ENCODE measurements at regions not wholly inside any gene's neighbourhood (a gene's known extent, or its start where the extent isn't known, plus 50 kb on each side); places are given as distances from the start of the nearest gene placed in this dataset.

DNA sequence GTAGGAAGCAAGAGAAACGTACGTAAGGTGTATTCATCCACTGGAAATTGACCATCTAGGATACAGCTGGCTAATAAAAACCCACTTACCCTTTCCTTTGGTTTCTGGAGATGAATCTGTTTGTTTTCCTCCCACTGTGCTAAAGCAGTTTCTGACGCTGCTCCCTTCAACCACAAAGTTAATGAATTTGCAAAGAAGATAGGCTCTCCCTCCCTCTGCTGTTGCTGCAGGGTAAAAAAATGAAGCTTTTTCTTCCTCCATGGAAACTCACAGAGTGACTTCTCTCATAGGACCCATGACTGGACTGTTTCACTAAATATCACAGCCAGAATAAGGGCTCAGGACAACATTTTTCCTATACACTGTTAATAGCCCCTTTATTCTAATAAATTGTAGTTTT, 172.1 kb upstream of the LRRN1 start:
- Histone ChIP-seq H3K4me3 (ENCODE audit: insufficient read depth, low read depth, low read length) (no peak overlapping the region), H3K9me3 (ENCODE audit: insufficient read depth, low read depth, low read length) (no peaks in the 10 kb centered on the region), H3K79me2 (ENCODE audit: insufficient read depth, low read length) (no peaks in the 10 kb centered on the region), H3K9ac (ENCODE audit: low read length) (no peak overlapping the region), H3K36me3 (ENCODE audit: insufficient read depth, low read length) (no peaks in the 10 kb centered on the region), H3K27me3 (ENCODE audit: insufficient read depth, low read length) (no peaks in the 10 kb centered on the region), H4K20me1 (ENCODE audit: insufficient read depth, low read length) (no peaks in the 10 kb centered on the region), H2AFZ (ENCODE audit: low read depth, low read length) (no peak overlapping the region), H3K27ac (ENCODE audit: low read depth, low read length) (no peak overlapping the region), H3K4me1 (ENCODE audit: insufficient read depth, low read length) (no peaks in the 10 kb centered on the region), H3K4me2 (ENCODE audit: low read length) (no peak overlapping the region)
- H3K4me3 Mint-ChIP-seq (ENCODE audit: unreplicated experiment): no peak overlapping the region
- no peak for TF ChIP-seq EZH2 (IDR thresholded peaks at IDR 0.05; ENCODE audit: insufficient read depth, low read length)
- TF ChIP-seq, protein P1, sequence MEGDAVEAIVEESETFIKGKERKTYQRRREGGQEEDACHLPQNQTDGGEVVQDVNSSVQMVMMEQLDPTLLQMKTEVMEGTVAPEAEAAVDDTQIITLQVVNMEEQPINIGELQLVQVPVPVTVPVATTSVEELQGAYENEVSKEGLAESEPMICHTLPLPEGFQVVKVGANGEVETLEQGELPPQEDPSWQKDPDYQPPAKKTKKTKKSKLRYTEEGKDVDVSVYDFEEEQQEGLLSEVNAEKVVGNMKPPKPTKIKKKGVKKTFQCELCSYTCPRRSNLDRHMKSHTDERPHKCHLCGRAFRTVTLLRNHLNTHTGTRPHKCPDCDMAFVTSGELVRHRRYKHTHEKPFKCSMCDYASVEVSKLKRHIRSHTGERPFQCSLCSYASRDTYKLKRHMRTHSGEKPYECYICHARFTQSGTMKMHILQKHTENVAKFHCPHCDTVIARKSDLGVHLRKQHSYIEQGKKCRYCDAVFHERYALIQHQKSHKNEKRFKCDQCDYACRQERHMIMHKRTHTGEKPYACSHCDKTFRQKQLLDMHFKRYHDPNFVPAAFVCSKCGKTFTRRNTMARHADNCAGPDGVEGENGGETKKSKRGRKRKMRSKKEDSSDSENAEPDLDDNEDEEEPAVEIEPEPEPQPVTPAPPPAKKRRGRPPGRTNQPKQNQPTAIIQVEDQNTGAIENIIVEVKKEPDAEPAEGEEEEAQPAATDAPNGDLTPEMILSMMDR (IDR thresholded peaks at IDR 0.05; ENCODE audit: insufficient read depth, low read depth, low read length): no peak
- H3K27me3 Mint-ChIP-seq (ENCODE audit: low read depth, unreplicated experiment): no peaks in the 10 kb centered on the region
- no peaks in the 10 kb centered on the region for H3K36me3 Mint-ChIP-seq (ENCODE audit: low read depth, unreplicated experiment)
- FAIRE-seq (no peak), DNase-seq (ENCODE audit: low read depth) (peak; percentile 60)
- H3K27ac Mint-ChIP-seq (ENCODE audit: unreplicated experiment): no peak overlapping the region
- H3K4me1 Mint-ChIP-seq (ENCODE audit: low read depth, unreplicated experiment): no peaks in the 10 kb centered on the region
- H3K9me3 Mint-ChIP-seq (ENCODE audit: unreplicated experiment): peaks cover 5% of the 10 kb centered on the region

DNA sequence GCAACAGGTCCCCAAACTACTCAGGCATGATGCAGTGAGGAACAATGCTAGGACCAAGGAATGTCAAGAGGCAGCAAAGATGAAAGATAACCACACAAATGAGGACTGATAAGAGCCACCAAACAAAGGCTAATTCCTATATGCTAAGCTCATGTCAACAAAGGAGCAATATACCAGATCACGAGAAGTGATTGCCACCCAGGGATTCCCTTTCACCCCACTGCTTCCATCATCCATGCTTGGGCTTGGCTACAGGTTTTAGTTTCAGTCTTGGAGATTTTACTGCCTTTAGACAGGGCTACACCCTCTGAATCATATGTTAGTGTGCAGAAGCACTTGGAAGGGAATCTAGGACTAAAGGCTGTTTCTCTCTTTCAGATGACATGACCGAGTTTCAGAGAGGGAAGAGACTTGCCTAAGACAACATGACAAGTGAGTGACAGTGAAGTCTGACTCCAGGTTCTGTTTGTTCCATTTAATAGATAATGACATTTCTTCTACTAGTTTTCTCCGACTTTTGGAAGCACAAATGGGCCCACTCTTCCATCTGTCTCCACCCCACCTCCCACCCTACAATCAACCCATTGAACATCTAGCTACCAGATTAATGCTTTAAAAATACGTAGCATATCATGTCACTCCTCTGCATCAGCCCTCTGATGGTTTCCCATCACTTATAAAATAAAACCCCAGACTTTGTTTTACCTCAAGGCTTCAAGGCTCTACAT, 173.5 kb upstream of the LRRN1 start:
- H2AFZ ChIP-seq (ENCODE audit: low read depth, low read length): no peak overlapping the region
- Mint-ChIP-seq H3K27me3 (ENCODE audit: low read depth, unreplicated experiment) (no peaks in the 10 kb centered on the region), H3K4me1 (ENCODE audit: low read depth, unreplicated experiment) (no peaks in the 10 kb centered on the region), H3K27ac (ENCODE audit: unreplicated experiment) (no peak overlapping the region), H3K9me3 (ENCODE audit: unreplicated experiment) (peaks cover 7% of the 10 kb centered on the region), H3K4me3 (ENCODE audit: unreplicated experiment) (no peak overlapping the region), H3K36me3 (ENCODE audit: low read depth, unreplicated experiment) (no peaks in the 10 kb centered on the region)
- no peaks in the 10 kb centered on the region for H3K36me3 ChIP-seq (ENCODE audit: insufficient read depth, low read length)
- FAIRE-seq (no peak), DNase-seq (ENCODE audit: low read depth) (peak; percentile 37)
- H3K4me3 ChIP-seq (ENCODE audit: insufficient read depth, low read depth, low read length): no peak overlapping the region
- H3K27ac ChIP-seq (ENCODE audit: low read depth, low read length): no peak overlapping the region
- no peaks in the 10 kb centered on the region for H3K9me3 ChIP-seq (ENCODE audit: insufficient read depth, low read depth, low read length)
- no peaks in the 10 kb centered on the region for H3K27me3 ChIP-seq (ENCODE audit: insufficient read depth, low read length)
- H3K79me2 ChIP-seq (ENCODE audit: insufficient read depth, low read length): no peaks in the 10 kb centered on the region
- H3K4me2 ChIP-seq (ENCODE audit: low read length): no peak overlapping the region
- no peak for TF ChIP-seq EZH2 (IDR thresholded peaks at IDR 0.05; ENCODE audit: insufficient read depth, low read length)
- TF ChIP-seq, protein P1 (IDR thresholded peaks at IDR 0.05; ENCODE audit: insufficient read depth, low read depth, low read length): no peak
- H4K20me1 ChIP-seq (ENCODE audit: insufficient read depth, low read length): no peaks in the 10 kb centered on the region
- no peaks in the 10 kb centered on the region for H3K4me1 ChIP-seq (ENCODE audit: insufficient read depth, low read length)
- no peak overlapping the region for H3K9ac ChIP-seq (ENCODE audit: low read length)

DNA sequence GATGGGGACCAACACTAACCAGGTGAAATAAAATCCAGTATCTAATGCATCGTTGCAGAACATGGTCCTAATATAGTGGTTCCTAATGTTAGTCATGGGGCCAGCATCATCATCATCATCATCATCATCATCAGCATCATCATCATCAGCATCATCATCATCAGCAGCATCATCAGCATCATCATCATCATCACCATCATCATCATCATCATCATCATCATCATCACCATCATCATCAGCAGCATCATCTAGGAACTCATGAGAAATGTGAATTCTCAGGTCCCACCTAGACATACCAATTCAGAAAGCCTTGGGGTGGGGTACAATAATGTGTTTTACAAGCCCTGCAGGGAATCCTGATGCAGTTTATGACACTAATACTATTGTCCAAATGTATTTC, 179.4 kb upstream of the LRRN1 start:
- H3K27ac ChIP-seq (ENCODE audit: low read depth, low read length): no peak overlapping the region
- Mint-ChIP-seq H3K27me3 (ENCODE audit: low read depth, unreplicated experiment) (no peaks in the 10 kb centered on the region), H3K36me3 (ENCODE audit: low read depth, unreplicated experiment) (no peaks in the 10 kb centered on the region), H3K27ac (ENCODE audit: unreplicated experiment) (no peak overlapping the region), H3K4me1 (ENCODE audit: low read depth, unreplicated experiment) (no peaks in the 10 kb centered on the region), H3K4me3 (ENCODE audit: unreplicated experiment) (no peak overlapping the region), H3K9me3 (ENCODE audit: unreplicated experiment) (peaks cover 6% of the 10 kb centered on the region)
- no peaks in the 10 kb centered on the region for H3K4me1 ChIP-seq (ENCODE audit: insufficient read depth, low read length)
- H3K36me3 ChIP-seq (ENCODE audit: insufficient read depth, low read length): no peaks in the 10 kb centered on the region
- H4K20me1 ChIP-seq (ENCODE audit: insufficient read depth, low read length): no peaks in the 10 kb centered on the region
- no peak for DNase-seq (ENCODE audit: low read depth)
- no peak for FAIRE-seq
- TF ChIP-seq, protein P1 (IDR thresholded peaks at IDR 0.05; ENCODE audit: insufficient read depth, low read depth, low read length): no peak
- TF ChIP-seq EZH2 (IDR thresholded peaks at IDR 0.05; ENCODE audit: insufficient read depth, low read length): no peak
- H3K4me2 ChIP-seq (ENCODE audit: low read length): no peak overlapping the region
- no peaks in the 10 kb centered on the region for H3K27me3 ChIP-seq (ENCODE audit: insufficient read depth, low read length)
- H3K9ac ChIP-seq (ENCODE audit: low read length): no peak overlapping the region
- H3K4me3 ChIP-seq (ENCODE audit: insufficient read depth, low read depth, low read length): no peak overlapping the region
- no peak overlapping the region for H2AFZ ChIP-seq (ENCODE audit: low read depth, low read length)
- no peaks in the 10 kb centered on the region for H3K79me2 ChIP-seq (ENCODE audit: insufficient read depth, low read length)
- no peaks in the 10 kb centered on the region for H3K9me3 ChIP-seq (ENCODE audit: insufficient read depth, low read depth, low read length)
